ENCODE measurements at regions not wholly inside any gene's neighbourhood (a gene's known extent, or its start where the extent isn't known, plus 50 kb on each side); places are given as distances from the start of the nearest gene placed in this dataset.

GRCh38 chr5:173801006-173801405, 87.1 kb upstream of the CPEB4 start:
- no peak for DNase-seq (ENCODE audit: low read depth in 2 of 2)

GRCh38 chr5:173802670-173803165, 85.4 kb upstream of the CPEB4 start:
- DNase-seq (ENCODE audit: low read depth in 2 of 2), result no peak

- DNase-seq (ENCODE audit: low read depth in 2 of 2), result no peak
Measured at GRCh38 chr5:173804579-173804978, 83.6 kb upstream of the CPEB4 start.

GRCh38 chr5:173806270-173807035, 81.7 kb upstream of the CPEB4 start:
- DNase-seq (ENCODE audit: low read depth in 2 of 2), result no peak

GRCh38 chr5:173807181-173807655, 80.9 kb upstream of the CPEB4 start:
- no peak for DNase-seq (ENCODE audit: low read depth in 2 of 2)

GRCh38 chr5:173808079-173808808, 79.9 kb upstream of the CPEB4 start:
- no peak for DNase-seq (ENCODE audit: low read depth in 2 of 2)

- DNase-seq (ENCODE audit: low read depth in 2 of 2), result no peak
Measured at GRCh38 chr5:173809014-173809413, 79.1 kb upstream of the CPEB4 start.

- no peak for DNase-seq (ENCODE audit: low read depth in 2 of 2)
Measured at GRCh38 chr5:173812811-173813550, 75.2 kb upstream of the CPEB4 start.

- DNase-seq (ENCODE audit: low read depth in 2 of 2), result no peak
Measured at GRCh38 chr5:173814053-173814452, 74.1 kb upstream of the CPEB4 start.

- no peak for DNase-seq (ENCODE audit: low read depth in 2 of 2)
Measured at GRCh38 chr5:173815571-173815970, 72.6 kb upstream of the CPEB4 start.

GRCh38 chr5:173816728-173817127, 71.4 kb upstream of the CPEB4 start:
- no peak for DNase-seq (ENCODE audit: low read depth in 2 of 2)

- no peak for DNase-seq (ENCODE audit: low read depth in 2 of 2)
Measured at GRCh38 chr5:173817561-173817960, 70.6 kb upstream of the CPEB4 start.

GRCh38 chr5:173819521-173819920, 68.6 kb upstream of the CPEB4 start:
- DNase-seq (ENCODE audit: low read depth in 2 of 2), result no peak

- no peak for DNase-seq (ENCODE audit: low read depth in 2 of 2)
Measured at GRCh38 chr5:173823274-173823644, 64.9 kb upstream of the CPEB4 start.

GRCh38 chr5:173823721-173824567, 64.2 kb upstream of the CPEB4 start:
- DNase-seq (ENCODE audit: low read depth in 2 of 2), result no peak

- DNase-seq (ENCODE audit: low read depth in 2 of 2), result no peak
Measured at GRCh38 chr5:173825215-173825865, 62.8 kb upstream of the CPEB4 start.

- DNase-seq (ENCODE audit: low read depth in 2 of 2), result no peak
Measured at GRCh38 chr5:173826086-173826427, 62.1 kb upstream of the CPEB4 start.

GRCh38 chr5:173826428-173827350, 61.5 kb upstream of the CPEB4 start:
- DNase-seq (ENCODE audit: low read depth in 2 of 2), result no peak

GRCh38 chr5:173828952-173829351, 59.2 kb upstream of the CPEB4 start:
- DNase-seq (ENCODE audit: low read depth in 2 of 2), result no peak

- DNase-seq (ENCODE audit: low read depth in 2 of 2), result no peak
Measured at GRCh38 chr5:173829826-173830225, 58.3 kb upstream of the CPEB4 start.

Measured in stimulated activated CD4-positive, alpha-beta T cell treated with anti-CD3 and anti-CD28 coated beads, Interleukin-1b, Interleukin-23, amount 100 ng/mL, for 1 hour (primary cell).